Vagina (tissue), 2 donors: ENCODE measurements at regions not wholly inside any gene's neighbourhood (a gene's known extent, or its start where the extent isn't known, plus 50 kb on each side); places are given as distances from the start of the nearest gene placed in this dataset.

Experiments used
- DNase-seq, 2 donors: peaks; one replicate each; pipeline ENCODE4 v3.0.0-alpha.2; 2017; ENCODE audit errors: extremely low spot score in 2 of 2
- H3K27ac ChIP-seq: fragments of 200-600 bp; sonication (generic); one replicate; pipeline ENCODE4 v1.5.1; 2019
- H3K27me3 ChIP-seq: fragments of 200-600 bp; sonication (generic); one replicate; pipeline ENCODE4 v1.5.1; 2019
- H3K36me3 ChIP-seq, 2 donors: fragments of 200-600 bp; sonication (generic); one replicate each; pipeline ENCODE4 v1.5.1; 2017 to 2019
- H3K4me1 ChIP-seq: fragments of 200-600 bp; sonication (generic); one replicate; pipeline ENCODE4 v1.5.1; 2019
- H3K4me3 ChIP-seq, 2 donors: fragments of 200-600 bp; sonication (generic); 1 replicate in 1 of 2; 2 replicates in 1 of 2; pipeline ENCODE4 v1.5.1; 2016 to 2019
- H3K9me3 ChIP-seq: fragments of 200-600 bp; sonication (generic); one replicate; pipeline ENCODE4 v1.5.1; 2019
- POLR2A ChIP-seq, 2 donors: fragments of 450-650 bp; IDR thresholded peaks; one replicate each; pipeline ENCODE4 v1.6.1; 2017; ENCODE audit warnings: antibody characterized with exemption in 2 of 2, mild to moderate bottlenecking in 2 of 2, moderate library complexity in 2 of 2
- POLR2AphosphoS5 ChIP-seq, 2 donors: sonication (generic); formaldehyde crosslinking; IDR thresholded peaks; one replicate each; pipeline ENCODE4 v1.9.0; 2017; ENCODE audit warnings: antibody characterized with exemption in 2 of 2, mild to moderate bottlenecking in 2 of 2, low read depth in 1 of 2; ENCODE audit not compliant: insufficient read depth in 1 of 2
- intact Hi-C: fragments of 100-400 bp; cut with DNase I; formaldehyde crosslinking; loops from one replicate; pipeline ENCODE4 v1.15.1; 2023
- TF ChIP-seq, protein P1 (sequence below), 3 experiments: fragments of 450-650 bp in 2 of 3; fragments of 200-600 bp in 1 of 3; sonication (generic) in 1 of 3; IDR thresholded peaks; one replicate each; pipeline ENCODE4 v1.5.1; 2017 to 2019; ENCODE audit warnings: antibody characterized with exemption in 3 of 3, mild to moderate bottlenecking in 2 of 3, moderate library complexity in 2 of 3

DNA sequence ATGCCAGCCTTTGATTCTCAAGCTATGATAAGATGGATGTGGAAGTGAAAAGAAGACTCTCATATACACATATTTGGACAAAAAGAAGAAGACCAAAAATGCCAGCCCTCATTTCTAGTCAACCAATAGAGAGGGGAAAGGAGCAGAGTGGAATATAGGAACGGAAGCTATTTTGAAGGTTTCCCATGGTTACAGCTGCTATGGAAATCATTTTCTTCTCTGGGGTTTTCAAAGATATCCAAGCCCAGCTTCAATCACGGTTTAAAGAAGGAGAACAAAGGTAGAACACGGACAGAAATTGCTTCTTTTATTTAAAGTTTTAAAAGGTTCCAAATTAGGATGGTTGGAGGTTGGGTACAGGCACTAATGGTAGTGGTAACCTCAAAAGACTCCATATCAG lies 181.0 kb upstream of the PRICKLE2 start:
- TF ChIP-seq POLR2AphosphoS5 (IDR thresholded peaks at IDR 0.05; ENCODE audit: insufficient read depth in 1 of 2, low read depth in 1 of 2) (no peak), POLR2A (IDR thresholded peaks at IDR 0.05) (no peak)
- TF ChIP-seq, protein P1, sequence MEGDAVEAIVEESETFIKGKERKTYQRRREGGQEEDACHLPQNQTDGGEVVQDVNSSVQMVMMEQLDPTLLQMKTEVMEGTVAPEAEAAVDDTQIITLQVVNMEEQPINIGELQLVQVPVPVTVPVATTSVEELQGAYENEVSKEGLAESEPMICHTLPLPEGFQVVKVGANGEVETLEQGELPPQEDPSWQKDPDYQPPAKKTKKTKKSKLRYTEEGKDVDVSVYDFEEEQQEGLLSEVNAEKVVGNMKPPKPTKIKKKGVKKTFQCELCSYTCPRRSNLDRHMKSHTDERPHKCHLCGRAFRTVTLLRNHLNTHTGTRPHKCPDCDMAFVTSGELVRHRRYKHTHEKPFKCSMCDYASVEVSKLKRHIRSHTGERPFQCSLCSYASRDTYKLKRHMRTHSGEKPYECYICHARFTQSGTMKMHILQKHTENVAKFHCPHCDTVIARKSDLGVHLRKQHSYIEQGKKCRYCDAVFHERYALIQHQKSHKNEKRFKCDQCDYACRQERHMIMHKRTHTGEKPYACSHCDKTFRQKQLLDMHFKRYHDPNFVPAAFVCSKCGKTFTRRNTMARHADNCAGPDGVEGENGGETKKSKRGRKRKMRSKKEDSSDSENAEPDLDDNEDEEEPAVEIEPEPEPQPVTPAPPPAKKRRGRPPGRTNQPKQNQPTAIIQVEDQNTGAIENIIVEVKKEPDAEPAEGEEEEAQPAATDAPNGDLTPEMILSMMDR (IDR thresholded peaks at IDR 0.05), result no peak
- H3K36me3 ChIP-seq, result no peaks in the 10 kb centered on the region
- no peaks in the 10 kb centered on the region for H3K27me3 ChIP-seq
- H3K27ac ChIP-seq, result no peak overlapping the region
- intact Hi-C loops, result no loop called here
- DNase-seq, result no peak
- no peaks in the 10 kb centered on the region for H3K4me1 ChIP-seq
- no peak overlapping the region for H3K4me3 ChIP-seq
- no peaks in the 10 kb centered on the region for H3K9me3 ChIP-seq

DNA sequence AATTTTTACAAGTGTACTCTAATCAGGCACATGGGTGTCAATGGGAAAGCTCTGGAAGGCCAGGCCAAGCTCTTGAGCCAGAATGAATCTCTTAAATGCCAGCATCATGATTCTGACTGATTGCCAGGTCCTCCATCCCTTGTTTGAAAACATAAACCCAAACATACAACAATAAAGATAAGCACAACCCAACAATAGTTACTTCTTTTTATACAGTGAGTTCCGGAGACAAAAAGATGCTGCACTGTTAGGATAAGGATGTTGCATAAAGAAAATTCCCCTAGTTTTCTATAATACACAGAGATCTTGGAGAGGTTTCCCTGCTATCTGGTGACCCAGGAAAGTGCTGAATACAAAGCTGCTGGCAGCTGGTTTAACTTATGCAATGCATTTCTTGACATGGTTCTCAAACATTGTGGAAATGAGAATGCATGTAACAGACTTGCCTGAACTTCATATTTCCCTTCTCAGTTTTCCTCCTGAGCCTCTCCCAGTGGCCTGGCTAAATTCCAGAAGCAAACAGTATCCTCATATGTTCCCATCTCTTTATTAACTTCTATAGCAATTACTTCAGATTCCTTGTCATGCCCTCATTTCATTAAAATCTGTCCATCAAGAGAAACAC lies 180.1 kb upstream of the PRICKLE2 start:
- Histone ChIP-seq H3K27ac (no peak overlapping the region), H3K4me3 (no peak overlapping the region), H3K27me3 (no peaks in the 10 kb centered on the region), H3K9me3 (no peaks in the 10 kb centered on the region), H3K36me3 (no peaks in the 10 kb centered on the region), H3K4me1 (no peaks in the 10 kb centered on the region)
- intact Hi-C loops, result no loop called here
- no peak for DNase-seq
- TF ChIP-seq POLR2A (IDR thresholded peaks at IDR 0.05), result no peak
- TF ChIP-seq, protein P1 (IDR thresholded peaks at IDR 0.05), result no peak
- no peak for TF ChIP-seq POLR2AphosphoS5 (IDR thresholded peaks at IDR 0.05; ENCODE audit: insufficient read depth in 1 of 2, low read depth in 1 of 2)

DNA sequence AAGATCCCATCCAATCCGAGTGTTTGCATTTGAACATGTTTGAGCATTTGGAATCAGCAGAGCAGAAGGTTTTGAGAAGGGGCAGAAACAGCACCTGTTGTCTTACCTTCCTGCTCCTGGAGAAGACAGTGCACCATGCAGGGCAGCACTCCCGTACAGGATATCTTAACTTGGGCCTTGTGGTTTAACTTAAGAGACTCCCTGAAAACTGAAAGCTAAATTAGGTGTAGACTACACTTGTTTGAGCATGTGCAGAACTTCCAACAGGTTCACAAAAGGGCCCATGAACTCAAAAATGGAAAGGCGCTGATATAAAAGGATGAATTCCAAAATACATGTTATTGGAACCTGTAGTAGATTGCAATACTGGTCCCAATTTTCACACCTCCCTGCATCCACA lies 175.4 kb upstream of the PRICKLE2 start:
- TF ChIP-seq POLR2A (IDR thresholded peaks at IDR 0.05) (no peak), POLR2AphosphoS5 (IDR thresholded peaks at IDR 0.05; ENCODE audit: insufficient read depth in 1 of 2, low read depth in 1 of 2) (no peak)
- TF ChIP-seq, protein P1 (IDR thresholded peaks at IDR 0.05), result no peak
- Histone ChIP-seq H3K4me1 (peaks cover 10% of the 10 kb centered on the region), H3K36me3 (no peaks in the 10 kb centered on the region), H3K27ac (no peak overlapping the region), H3K4me3 (no peak overlapping the region), H3K9me3 (no peaks in the 10 kb centered on the region), H3K27me3 (no peaks in the 10 kb centered on the region)
- intact Hi-C loops, result no loop called here
- DNase-seq, result no peak

DNA sequence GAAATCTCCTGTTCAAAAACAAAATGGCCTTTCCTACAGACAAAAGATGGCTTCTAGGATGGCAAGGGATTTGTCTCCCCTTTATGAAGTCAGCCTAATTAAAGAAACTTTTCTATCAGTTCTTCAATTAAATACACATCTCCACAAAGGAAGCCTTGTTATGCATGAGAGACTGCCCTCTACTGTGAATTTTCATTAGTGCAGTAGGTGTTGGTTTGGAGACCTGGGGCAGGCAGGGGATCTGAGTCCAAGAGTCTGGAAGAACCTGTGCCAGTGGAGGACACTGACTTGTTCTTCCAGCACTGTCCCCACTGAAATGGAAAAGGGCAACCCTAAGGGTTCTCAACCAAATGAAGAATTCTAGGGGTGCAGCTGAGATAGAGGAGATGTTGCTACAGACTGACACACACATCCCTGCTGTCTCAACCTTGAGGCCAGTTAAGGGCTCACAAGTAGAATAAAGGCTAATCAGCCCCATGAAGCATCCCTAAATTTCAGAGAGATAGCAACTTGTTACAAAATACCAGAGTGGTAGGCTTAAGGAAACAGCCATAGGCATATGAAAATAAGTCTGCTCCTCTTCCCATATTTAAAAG lies 174.0 kb upstream of the PRICKLE2 start:
- no peak for DNase-seq
- H3K27me3 ChIP-seq, result no peaks in the 10 kb centered on the region
- no peak for TF ChIP-seq POLR2AphosphoS5 (IDR thresholded peaks at IDR 0.05; ENCODE audit: insufficient read depth in 1 of 2, low read depth in 1 of 2)
- TF ChIP-seq, protein P1 (IDR thresholded peaks at IDR 0.05), result peak; percentile 36 to 65 (median 46)
- TF ChIP-seq POLR2A (IDR thresholded peaks at IDR 0.05), result no peak
- H3K4me1 ChIP-seq, result peaks cover 10% of the 10 kb centered on the region
- no peaks in the 10 kb centered on the region for H3K9me3 ChIP-seq
- H3K36me3 ChIP-seq, result no peaks in the 10 kb centered on the region
- H3K4me3 ChIP-seq, result no peak overlapping the region
- intact Hi-C loops, result loop anchor here (5.0 kb wide), 1 partner anchor 362 kb away; no protein-coding TSS in a partner anchor
- no peak overlapping the region for H3K27ac ChIP-seq

DNA sequence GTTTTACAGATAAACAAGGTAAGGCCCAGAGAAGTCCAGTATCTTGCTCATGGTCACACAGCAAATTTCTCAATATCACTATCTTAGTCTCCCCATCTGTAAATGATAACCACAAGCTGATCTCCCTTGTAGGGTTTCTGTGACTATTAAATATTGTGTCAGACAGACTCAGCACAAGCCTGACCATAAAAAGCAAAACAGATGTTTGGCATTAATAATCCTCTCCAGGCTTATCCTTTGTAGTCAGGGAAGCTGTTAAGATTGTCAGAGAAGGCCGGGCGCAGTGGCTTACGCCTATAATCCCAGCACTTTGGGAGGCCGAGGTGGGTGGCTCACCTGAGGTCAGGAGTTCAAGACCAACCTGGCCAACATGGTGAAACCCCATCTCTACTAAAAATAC lies 173.2 kb upstream of the PRICKLE2 start:
- H3K27ac ChIP-seq, result peak overlapping the region; percentile 51
- no peak for DNase-seq
- H3K9me3 ChIP-seq, result no peaks in the 10 kb centered on the region
- H3K4me3 ChIP-seq, result no peak overlapping the region
- H3K36me3 ChIP-seq, result no peaks in the 10 kb centered on the region
- peaks cover 10% of the 10 kb centered on the region for H3K4me1 ChIP-seq
- TF ChIP-seq, protein P1 (IDR thresholded peaks at IDR 0.05), result no peak
- TF ChIP-seq POLR2A (IDR thresholded peaks at IDR 0.05), result no peak
- peak in 1 of 2 donors; percentile 28 for TF ChIP-seq POLR2AphosphoS5 (IDR thresholded peaks at IDR 0.05; ENCODE audit: insufficient read depth in 1 of 2, low read depth in 1 of 2)
- no peaks in the 10 kb centered on the region for H3K27me3 ChIP-seq
- intact Hi-C loops, result loop anchor here (5.0 kb wide), 1 partner anchor 361 kb away; no protein-coding TSS in a partner anchor
